Gastroesophageal sphincter (tissue), 3 donors: ENCODE measurements at regions not wholly inside any gene's neighbourhood (a gene's known extent, or its start where the extent isn't known, plus 50 kb on each side); places are given as distances from the start of the nearest gene placed in this dataset.

Experiments used
- POLR2A ChIP-seq, 2 donors: fragments of 450-650 bp; IDR thresholded peaks; one replicate each; pipeline ENCODE4 v1.6.1; 2017; ENCODE audit warnings: antibody characterized with exemption in 2 of 2, mild to moderate bottlenecking in 2 of 2, moderate library complexity in 1 of 2
- POLR2AphosphoS5 ChIP-seq: sonication (generic); formaldehyde crosslinking; IDR thresholded peaks from one replicate; pipeline ENCODE4 v1.6.1; 2017; ENCODE audit warnings: antibody characterized with exemption
- TF ChIP-seq, protein P1 (sequence below), 4 experiments: fragments of 200-600 bp in 2 of 4; fragments of 450-650 bp in 2 of 4; sonication (generic) in 1 of 4; IDR thresholded peaks; one replicate each; pipeline ENCODE4 v1.5.1; 2017 to 2019; ENCODE audit warnings: antibody characterized with exemption in 4 of 4, mild to moderate bottlenecking in 2 of 4, moderate library complexity in 2 of 4

DNA sequence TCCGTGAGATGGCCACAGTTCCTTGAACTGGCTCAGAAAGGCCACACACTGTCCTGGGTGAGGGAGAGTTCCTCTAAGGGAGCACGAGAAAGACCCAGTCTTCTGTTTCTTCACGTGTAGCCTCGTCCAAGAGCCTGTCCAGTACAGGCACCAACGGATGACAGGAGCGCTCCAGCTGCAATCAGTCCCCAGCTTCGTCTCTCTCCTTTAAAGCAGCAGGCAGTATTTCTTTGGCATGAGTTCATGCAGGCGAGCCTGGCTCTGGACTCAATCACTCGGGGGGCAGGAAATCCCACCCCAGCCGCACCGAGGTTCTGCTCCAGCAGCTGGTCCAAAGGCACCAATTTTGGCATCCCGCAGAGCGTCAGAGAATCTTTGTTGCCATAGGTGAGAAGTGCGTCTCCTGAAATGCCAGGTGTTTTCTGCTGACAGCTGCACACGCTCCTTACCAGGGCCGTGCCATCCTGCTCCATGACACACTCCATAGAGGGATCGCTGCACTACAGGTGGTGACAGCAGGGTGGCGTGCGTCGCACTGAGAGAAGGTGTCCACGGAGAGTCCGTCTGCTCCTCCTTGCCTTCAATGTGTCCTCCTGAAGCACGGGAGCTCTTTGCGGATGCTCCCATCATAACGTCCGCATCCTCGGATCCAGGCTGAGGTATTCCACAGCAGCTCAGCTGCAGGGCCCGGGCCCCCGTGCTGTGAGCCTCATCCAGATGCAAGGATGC, 59.6 kb upstream of the AFDN start:
- TF ChIP-seq, protein P1, sequence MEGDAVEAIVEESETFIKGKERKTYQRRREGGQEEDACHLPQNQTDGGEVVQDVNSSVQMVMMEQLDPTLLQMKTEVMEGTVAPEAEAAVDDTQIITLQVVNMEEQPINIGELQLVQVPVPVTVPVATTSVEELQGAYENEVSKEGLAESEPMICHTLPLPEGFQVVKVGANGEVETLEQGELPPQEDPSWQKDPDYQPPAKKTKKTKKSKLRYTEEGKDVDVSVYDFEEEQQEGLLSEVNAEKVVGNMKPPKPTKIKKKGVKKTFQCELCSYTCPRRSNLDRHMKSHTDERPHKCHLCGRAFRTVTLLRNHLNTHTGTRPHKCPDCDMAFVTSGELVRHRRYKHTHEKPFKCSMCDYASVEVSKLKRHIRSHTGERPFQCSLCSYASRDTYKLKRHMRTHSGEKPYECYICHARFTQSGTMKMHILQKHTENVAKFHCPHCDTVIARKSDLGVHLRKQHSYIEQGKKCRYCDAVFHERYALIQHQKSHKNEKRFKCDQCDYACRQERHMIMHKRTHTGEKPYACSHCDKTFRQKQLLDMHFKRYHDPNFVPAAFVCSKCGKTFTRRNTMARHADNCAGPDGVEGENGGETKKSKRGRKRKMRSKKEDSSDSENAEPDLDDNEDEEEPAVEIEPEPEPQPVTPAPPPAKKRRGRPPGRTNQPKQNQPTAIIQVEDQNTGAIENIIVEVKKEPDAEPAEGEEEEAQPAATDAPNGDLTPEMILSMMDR (IDR thresholded peaks at IDR 0.05) = no peak
- TF ChIP-seq POLR2A (IDR thresholded peaks at IDR 0.05) = no peak
- no peak for TF ChIP-seq POLR2AphosphoS5
